ENCODE measurements at regions not wholly inside any gene's neighbourhood (a gene's known extent, or its start where the extent isn't known, plus 50 kb on each side); places are given as distances from the start of the nearest gene placed in this dataset.

DNA sequence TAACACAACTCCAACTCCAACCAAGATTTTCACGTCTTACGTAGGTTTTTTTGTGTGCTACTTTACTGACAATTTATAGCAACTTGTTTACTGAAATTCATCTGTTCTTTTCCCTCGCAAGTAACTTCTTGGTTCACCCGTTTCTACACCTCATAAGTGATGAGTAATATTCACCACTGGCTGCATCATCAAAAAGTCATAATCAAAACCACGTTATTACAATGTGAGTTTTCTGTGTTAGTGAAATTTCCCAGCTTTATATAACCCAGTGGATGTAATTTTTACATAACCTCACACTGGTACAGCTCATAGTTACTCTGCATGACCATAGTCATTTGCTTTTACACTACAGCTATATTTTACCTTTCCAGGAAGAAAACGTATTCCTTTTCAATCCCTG is 401.1 kb upstream of the LYPLAL1 start:
- DNase-seq (ENCODE audit: low spot score) = no peak

GRCh38 chr1:218775501-218776021 is 398.1 kb upstream of the LYPLAL1 start:
- DNase-seq (ENCODE audit: low spot score) = no peak

DNA sequence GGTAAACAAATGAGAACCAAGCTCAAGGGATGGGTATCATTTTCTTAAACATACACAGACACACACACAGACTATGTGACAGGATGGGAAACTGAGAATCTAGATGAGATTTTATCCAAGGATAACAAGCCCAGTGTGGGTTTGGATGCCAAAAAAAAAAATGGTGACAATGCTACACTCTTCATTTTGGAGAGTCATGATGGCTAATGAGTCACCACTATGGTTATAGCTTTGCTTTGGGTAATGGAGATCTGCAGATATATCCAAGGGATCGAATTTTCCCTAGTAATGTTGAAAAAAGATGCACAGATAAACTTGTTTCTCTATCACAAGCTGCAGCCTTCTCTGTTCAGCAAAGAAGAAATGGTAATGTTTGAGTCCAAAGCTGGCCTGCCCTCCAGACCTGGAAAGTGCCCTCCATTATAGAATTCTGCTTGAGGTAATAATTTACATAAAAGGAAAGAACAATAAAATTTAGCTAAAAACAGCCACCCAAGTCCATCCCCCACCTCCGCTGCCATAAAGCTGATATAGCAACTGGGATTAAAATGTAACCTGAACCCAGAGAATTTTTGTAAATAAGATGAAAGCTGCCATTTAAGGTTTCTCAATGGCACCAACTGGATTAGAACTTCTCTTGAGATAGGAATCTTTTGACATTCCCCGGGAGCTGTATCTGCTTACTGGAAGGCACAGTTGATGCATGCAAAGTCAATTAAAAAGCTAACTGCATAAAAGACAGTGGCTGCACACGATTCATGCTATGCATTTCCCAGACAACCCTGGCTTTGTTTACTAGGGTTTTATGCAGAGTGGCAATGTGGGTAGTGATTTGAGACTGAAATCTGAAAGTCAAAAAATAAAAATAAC is 395.2 kb upstream of the LYPLAL1 start:
- DNase-seq (ENCODE audit: low spot score) = no peak

DNA sequence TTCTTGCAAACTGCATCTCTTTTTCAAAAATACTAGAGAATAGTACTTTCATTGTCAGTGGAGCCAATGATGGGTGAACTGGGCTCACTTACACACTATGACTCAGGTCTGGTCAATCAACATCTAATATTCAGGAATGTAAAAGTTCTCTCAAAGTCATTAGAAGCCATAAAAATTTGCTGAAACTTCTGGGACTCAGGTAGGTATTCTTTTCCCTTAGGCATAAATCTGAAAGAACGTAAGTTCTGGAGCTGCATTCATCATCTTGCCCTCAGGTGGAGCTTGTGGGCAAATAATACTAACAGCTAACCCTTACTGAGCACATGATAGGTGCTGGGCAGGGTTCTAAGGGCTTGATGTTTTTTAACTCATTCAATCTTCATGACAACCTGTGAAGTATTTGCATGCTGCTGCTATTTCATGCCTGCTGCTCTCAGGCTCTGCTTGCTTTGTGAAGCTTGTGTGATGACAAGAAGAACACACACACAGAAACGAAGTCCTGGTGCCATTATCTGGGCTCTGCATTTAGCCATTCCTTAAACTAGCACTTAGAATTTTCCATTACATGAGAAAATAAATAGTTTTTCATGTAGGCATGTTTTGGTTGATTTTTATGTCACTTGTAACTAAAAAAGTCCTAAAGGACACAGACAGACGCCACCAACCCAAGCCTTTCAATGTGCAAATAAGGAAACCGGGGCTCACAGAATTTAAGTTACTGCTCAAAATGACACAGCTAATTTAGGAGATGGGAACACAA is 394.2 kb upstream of the LYPLAL1 start:
- no peak for DNase-seq (ENCODE audit: low spot score)

- DNase-seq (ENCODE audit: low spot score) = no peak
These were observed 390.5 kb upstream of the LYPLAL1 start for GRCh38 chr1:218783131-218783530.

- DNase-seq (ENCODE audit: low spot score) = no peak
These were observed 389.8 kb upstream of the LYPLAL1 start for GRCh38 chr1:218783916-218784315.

DNA sequence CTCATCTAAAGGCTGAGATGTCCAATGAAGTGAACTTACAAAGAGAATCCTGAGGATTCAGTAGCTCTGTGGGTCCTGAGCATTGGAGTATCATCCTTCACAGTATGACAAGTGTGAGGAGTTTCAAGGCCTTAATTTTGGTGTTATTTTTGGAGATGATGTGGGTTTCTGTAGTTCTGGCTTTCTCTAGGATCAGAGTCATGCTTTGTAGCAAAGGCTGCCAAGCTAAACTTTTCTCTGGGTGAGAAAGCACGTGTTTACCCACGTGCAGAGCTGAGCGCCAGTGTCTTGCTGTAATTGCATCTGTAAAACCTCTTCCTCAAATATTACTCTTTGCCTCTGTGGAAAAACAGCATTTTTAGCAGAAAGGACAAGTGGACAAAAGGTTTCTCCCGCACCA is 387.8 kb upstream of the LYPLAL1 start:
- DNase-seq (ENCODE audit: low spot score) = no peak

GRCh38 chr1:218787826-218788225 is 385.9 kb upstream of the LYPLAL1 start:
- DNase-seq (ENCODE audit: low spot score) = no peak

- no peak for DNase-seq (ENCODE audit: low spot score)
These were observed 376.9 kb upstream of the LYPLAL1 start for GRCh38 chr1:218796773-218797172.

- DNase-seq (ENCODE audit: low spot score) = no peak
These were observed 370.9 kb upstream of the LYPLAL1 start for GRCh38 chr1:218802799-218803198.

DNA sequence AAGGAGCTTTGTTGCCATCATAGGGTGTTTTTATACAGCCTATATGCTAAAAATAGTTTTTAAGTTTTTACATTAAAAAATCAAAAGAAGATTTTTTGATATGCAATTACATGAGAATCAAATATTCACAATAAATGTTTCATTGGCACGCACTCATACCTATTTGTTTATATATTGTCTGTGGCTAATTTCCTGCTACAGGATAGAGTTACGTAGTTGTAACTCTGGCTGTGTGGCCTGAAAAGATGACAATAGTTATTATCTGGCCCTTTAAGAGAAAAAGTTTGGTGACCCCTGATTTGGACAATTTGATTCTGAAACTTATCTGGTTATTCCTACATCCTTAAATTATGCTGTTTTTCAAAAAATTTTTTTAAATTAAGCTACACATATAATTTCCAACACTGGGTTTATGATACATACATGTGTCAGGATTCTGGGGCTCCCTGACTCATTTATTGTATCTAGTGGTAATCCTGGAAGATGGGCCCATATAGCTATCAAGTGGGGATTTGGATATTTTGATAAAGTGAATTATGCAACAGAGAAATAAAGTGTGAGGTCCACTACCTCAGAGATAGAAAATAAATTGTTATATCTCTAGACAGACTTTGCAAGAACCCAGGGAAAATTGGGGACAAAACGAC is 370.2 kb upstream of the LYPLAL1 start:
- no peak for DNase-seq (ENCODE audit: low spot score)

GRCh38 chr1:218804014-218804785 is 369.5 kb upstream of the LYPLAL1 start:
- DNase-seq (ENCODE audit: low spot score) = no peak

DNA sequence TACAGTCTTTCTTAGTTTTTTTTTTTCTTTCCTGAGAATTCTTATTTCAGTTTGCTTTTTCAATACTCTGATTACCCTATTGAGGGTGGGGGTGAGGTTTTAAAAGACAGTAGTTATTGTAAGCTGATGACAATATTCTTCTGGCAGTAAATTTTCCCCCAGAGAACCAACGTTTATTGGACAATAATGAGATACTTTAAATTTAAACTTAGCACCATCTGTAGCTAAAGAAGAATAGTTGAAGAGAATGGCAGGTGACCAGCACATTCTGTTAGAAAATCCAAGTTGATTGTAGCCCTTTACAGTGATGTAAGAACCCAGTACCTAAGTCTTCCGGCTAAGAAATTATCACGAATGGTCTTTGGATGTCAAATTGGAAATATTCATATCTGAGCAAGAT is 364.6 kb upstream of the LYPLAL1 start:
- no peak for DNase-seq (ENCODE audit: low spot score)

GRCh38 chr1:218809625-218810024 is 364.1 kb upstream of the LYPLAL1 start:
- DNase-seq (ENCODE audit: low spot score) = no peak

- DNase-seq (ENCODE audit: low spot score) = no peak
These were observed 363.4 kb upstream of the LYPLAL1 start for GRCh38 chr1:218810306-218810705.

GRCh38 chr1:218811497-218811896 is 362.2 kb upstream of the LYPLAL1 start:
- DNase-seq (ENCODE audit: low spot score) = no peak

GRCh38 chr1:218812360-218812759 is 361.3 kb upstream of the LYPLAL1 start:
- no peak for DNase-seq (ENCODE audit: low spot score)

DNA sequence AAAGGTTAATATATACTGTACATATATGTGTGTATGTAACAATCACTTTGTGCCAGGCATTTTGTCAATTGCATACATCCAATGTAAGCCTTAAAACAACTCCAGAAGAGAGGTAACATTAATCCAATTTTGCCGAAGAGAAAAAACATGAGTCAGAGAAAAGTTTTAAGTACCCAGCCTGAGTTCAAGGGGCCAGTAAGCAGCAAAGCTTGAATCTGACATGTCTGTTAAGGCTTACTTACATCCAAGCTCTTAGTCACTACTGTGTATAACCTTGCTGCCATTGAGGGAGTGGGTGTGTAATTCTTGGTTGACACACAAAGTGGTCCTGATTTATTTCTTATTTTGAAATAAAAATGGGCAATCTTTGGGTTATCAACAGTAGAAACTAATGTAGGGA is 360.4 kb upstream of the LYPLAL1 start:
- DNase-seq (ENCODE audit: low spot score) = no peak

DNA sequence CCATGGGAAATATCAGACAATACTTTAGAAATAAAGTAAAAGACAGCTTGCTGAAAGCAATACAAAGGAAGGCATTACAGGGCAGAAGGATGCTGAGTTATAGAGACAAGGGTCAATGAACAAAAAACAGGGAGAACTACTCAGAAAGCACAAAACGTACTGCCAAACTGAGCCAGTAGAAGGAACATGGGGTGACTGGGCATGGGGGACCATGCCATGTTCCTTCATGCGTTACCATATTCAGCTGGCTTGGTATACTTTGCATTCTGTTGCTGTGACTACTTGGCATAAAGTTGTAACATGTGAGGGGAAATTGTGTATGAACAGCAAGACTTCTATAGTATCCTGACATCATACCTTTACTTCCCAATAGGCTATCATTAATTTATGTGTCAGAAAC is 358.6 kb upstream of the LYPLAL1 start:
- DNase-seq (ENCODE audit: low spot score) = no peak

- no peak for DNase-seq (ENCODE audit: low spot score)
These were observed 356.6 kb upstream of the LYPLAL1 start for GRCh38 chr1:218817071-218817470.

DNA sequence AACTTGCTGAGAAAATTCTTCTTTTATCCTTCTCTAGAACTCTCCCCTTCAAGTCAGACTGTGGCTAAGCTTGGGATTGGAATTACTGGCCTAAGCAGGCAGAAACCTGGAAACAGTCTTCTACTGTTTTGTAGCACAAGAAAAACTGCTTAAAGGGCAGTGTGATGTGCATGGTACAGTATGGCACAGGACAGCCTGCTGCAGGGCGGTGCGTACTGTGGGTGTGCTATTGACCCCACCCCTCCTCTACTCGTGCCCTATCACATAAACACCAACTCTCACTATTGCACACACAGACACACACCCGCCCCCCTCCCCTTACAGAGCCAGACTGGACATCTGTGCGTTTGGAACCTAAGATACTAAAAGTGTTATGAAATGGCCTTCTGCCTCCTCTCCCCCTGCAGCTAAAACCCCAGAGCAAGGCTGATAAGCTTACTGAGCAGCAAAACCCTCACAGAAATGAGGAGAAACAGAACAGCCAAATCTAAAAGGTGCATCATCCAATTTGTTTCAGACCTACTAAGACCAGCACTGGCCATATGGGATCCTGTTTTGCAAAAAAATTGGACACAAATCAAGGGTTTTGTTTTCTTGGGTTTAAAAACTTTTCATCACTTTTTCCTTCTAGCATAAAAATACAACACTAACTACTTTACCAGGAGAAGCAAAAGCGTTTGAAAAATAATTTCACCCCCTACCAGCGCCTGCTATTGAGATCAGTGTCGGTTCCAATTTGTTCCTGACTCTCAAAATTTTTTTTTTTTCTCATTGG is 355.8 kb upstream of the LYPLAL1 start:
- no peak for DNase-seq (ENCODE audit: low spot score)
